ENCODE measurements at regions not wholly inside any gene's neighbourhood (a gene's known extent, or its start where the extent isn't known, plus 50 kb on each side); places are given as distances from the start of the nearest gene placed in this dataset.

DNA sequence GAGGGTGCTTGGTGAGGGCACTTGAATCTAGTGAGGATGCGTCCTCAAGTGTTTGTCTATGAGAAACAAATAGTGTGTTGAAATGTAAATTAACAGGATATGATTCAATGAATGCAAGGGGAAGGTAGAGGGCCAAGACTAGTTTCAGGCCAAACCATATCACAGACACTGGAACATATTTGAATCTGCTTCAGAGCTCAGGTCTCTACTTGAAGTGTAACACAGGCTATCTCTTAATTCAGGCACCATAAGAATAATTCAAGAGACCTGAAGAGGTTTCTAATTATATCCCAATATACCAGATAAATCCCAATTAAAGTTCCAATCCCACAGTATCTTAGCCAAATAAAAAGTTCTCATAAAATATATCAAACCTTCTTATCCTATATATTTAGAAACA lies 146.5 kb upstream of the INTU start:
- no peak for TF ChIP-seq GATA2 (IDR thresholded peaks at IDR 0.05; ENCODE audit: low read depth, low read length)
- no peak for TF ChIP-seq GATA3 (IDR thresholded peaks at IDR 0.05; ENCODE audit: low read depth, low read length)

Measured in SH-SY5Y (cell line).